ENCODE measurements at regions not wholly inside any gene's neighbourhood (a gene's known extent, or its start where the extent isn't known, plus 50 kb on each side); places are given as distances from the start of the nearest gene placed in this dataset.

- H3K4me2 ChIP-seq (ENCODE audit: low read length): no peak overlapping the region
Observed at GRCh38 chr4:57405359-57405758, 295.2 kb upstream of the IGFBP7 start.

DNA sequence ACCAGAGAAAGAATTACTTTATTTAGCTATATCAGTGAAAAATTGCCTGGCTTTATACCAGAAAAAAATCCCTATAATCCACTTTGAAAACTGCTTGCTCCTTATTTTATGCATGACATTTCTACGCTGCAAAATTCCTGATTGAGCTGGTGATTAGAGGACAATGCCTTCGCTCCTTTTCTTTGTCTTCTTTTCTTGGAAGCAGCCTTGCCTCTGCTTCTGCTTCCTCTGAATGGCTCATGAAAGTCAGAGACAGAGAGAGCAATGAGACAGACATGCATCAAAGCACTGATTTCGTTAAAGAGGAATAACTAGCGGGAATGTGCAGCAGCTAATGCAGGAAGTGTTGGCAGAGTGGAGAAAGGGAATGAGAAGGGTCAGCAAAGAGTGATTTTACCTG lies 294.3 kb upstream of the IGFBP7 start:
- no peaks in the 10 kb centered on the region for H4K20me1 ChIP-seq (ENCODE audit: insufficient read depth)
- H3K9ac ChIP-seq (ENCODE audit: low read length): peak overlapping the region; percentile 30
- H3K36me3 ChIP-seq (ENCODE audit: insufficient read depth, low read length): no peaks in the 10 kb centered on the region
- no peak overlapping the region for H3K4me2 ChIP-seq (ENCODE audit: low read length)
- no peak overlapping the region for H3K4me3 ChIP-seq (ENCODE audit: low read length)
- peak overlapping the region; percentile 49 for H3K27ac ChIP-seq (ENCODE audit: low read length)
- peak; percentile 28 for TF ChIP-seq POLR2AphosphoS5 (IDR thresholded peaks at IDR 0.05)
- TF ChIP-seq TAF1 (IDR thresholded peaks at IDR 0.05; ENCODE audit: low read depth): no peak
- no peak for TF ChIP-seq EP300 (conservative IDR thresholded peaks at IDR 0.05; ENCODE audit: poor library complexity, severe bottlenecking)
- peak; percentile 88 for TF ChIP-seq REST (IDR thresholded peaks at IDR 0.05; ENCODE audit: borderline replicate concordance)
- TF ChIP-seq RAD21 (conservative IDR thresholded peaks at IDR 0.05): peak; percentile 9
- TF ChIP-seq SMC3 (conservative IDR thresholded peaks at IDR 0.05; ENCODE audit: poor library complexity): no peak
- TF ChIP-seq MXI1 (conservative IDR thresholded peaks at IDR 0.05; ENCODE audit: poor library complexity, severe bottlenecking): no peak
- H3K79me2 ChIP-seq (replicated peaks; ENCODE audit: insufficient read depth, low read length): no peaks in the 10 kb centered on the region
- H3K27me3 ChIP-seq (ENCODE audit: insufficient read depth, low read depth, low read length): no peaks in the 10 kb centered on the region
- H2AFZ ChIP-seq (ENCODE audit: low read depth, low read length): peak overlapping the region; percentile 2
- H3F3A ChIP-seq (ENCODE audit: insufficient read depth, low read length, poor library complexity, severe bottlenecking): no peaks in the 10 kb centered on the region
- H3K9me3 ChIP-seq (ENCODE audit: low read length): no peaks in the 10 kb centered on the region
- no peaks in the 10 kb centered on the region for H3K9me2 ChIP-seq (ENCODE audit: insufficient read depth, low read length)

More at GRCh38 chr4:57405359-57405758, 295.2 kb upstream of the IGFBP7 start:
- no peak overlapping the region for H3K4me3 ChIP-seq (ENCODE audit: low read length)
- TF ChIP-seq POLR2AphosphoS5 (IDR thresholded peaks at IDR 0.05) (no peak), TAF1 (IDR thresholded peaks at IDR 0.05; ENCODE audit: low read depth) (no peak), SMC3 (conservative IDR thresholded peaks at IDR 0.05; ENCODE audit: poor library complexity) (no peak), MXI1 (conservative IDR thresholded peaks at IDR 0.05; ENCODE audit: poor library complexity, severe bottlenecking) (no peak), REST (IDR thresholded peaks at IDR 0.05; ENCODE audit: borderline replicate concordance) (no peak), EP300 (conservative IDR thresholded peaks at IDR 0.05; ENCODE audit: poor library complexity, severe bottlenecking) (no peak), EZH2 (IDR thresholded peaks at IDR 0.05; ENCODE audit: borderline replicate concordance, insufficient read depth, low read length, poor library complexity, severe bottlenecking) (no peak), RAD21 (conservative IDR thresholded peaks at IDR 0.05) (no peak)
- TF ChIP-seq, protein P1, sequence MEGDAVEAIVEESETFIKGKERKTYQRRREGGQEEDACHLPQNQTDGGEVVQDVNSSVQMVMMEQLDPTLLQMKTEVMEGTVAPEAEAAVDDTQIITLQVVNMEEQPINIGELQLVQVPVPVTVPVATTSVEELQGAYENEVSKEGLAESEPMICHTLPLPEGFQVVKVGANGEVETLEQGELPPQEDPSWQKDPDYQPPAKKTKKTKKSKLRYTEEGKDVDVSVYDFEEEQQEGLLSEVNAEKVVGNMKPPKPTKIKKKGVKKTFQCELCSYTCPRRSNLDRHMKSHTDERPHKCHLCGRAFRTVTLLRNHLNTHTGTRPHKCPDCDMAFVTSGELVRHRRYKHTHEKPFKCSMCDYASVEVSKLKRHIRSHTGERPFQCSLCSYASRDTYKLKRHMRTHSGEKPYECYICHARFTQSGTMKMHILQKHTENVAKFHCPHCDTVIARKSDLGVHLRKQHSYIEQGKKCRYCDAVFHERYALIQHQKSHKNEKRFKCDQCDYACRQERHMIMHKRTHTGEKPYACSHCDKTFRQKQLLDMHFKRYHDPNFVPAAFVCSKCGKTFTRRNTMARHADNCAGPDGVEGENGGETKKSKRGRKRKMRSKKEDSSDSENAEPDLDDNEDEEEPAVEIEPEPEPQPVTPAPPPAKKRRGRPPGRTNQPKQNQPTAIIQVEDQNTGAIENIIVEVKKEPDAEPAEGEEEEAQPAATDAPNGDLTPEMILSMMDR (IDR thresholded peaks at IDR 0.05; ENCODE audit: poor library complexity, severe bottlenecking): no peak
- H4K20me1 ChIP-seq (ENCODE audit: insufficient read depth): no peaks in the 10 kb centered on the region
- no peaks in the 10 kb centered on the region for H3F3A ChIP-seq (ENCODE audit: insufficient read depth, low read length, poor library complexity, severe bottlenecking)
- H3K36me3 ChIP-seq (ENCODE audit: insufficient read depth, low read length): no peaks in the 10 kb centered on the region
- H3K27me3 ChIP-seq (ENCODE audit: insufficient read depth, low read depth, low read length): no peaks in the 10 kb centered on the region
- H3K79me2 ChIP-seq (replicated peaks; ENCODE audit: insufficient read depth, low read length): no peaks in the 10 kb centered on the region
- H3K9me3 ChIP-seq (ENCODE audit: low read length): no peaks in the 10 kb centered on the region
- no peak overlapping the region for H3K9ac ChIP-seq (ENCODE audit: low read length)
- H3K9me2 ChIP-seq (ENCODE audit: insufficient read depth, low read length): no peaks in the 10 kb centered on the region
- no peak overlapping the region for H2AFZ ChIP-seq (ENCODE audit: low read depth, low read length)
- H3K27ac ChIP-seq (ENCODE audit: low read length): no peak overlapping the region
